Tibial nerve (tissue), 4 donors: ENCODE measurements at regions not wholly inside any gene's neighbourhood (a gene's known extent, or its start where the extent isn't known, plus 50 kb on each side); places are given as distances from the start of the nearest gene placed in this dataset.

Experiments used
- EP300 ChIP-seq, 2 donors: sonication (generic); formaldehyde crosslinking; IDR thresholded peaks; one replicate each; pipeline ENCODE4 v1.6.1; 2017; ENCODE audit warnings: antibody characterized with exemption in 2 of 2, mild to moderate bottlenecking in 1 of 2
- POLR2A ChIP-seq, 2 donors: fragments of 450-650 bp; IDR thresholded peaks; one replicate each; pipeline ENCODE4 v1.6.1; 2017; ENCODE audit warnings: antibody characterized with exemption in 2 of 2, mild to moderate bottlenecking in 2 of 2, moderate library complexity in 2 of 2
- TF ChIP-seq, protein P1 (sequence below), 5 experiments: fragments of 200-600 bp in 3 of 5; fragments of 450-650 bp in 2 of 5; sonication (generic) in 3 of 5; IDR thresholded peaks; one replicate each; pipeline ENCODE4 v1.5.1; 2016 to 2019; ENCODE audit warnings: antibody characterized with exemption in 5 of 5, mild to moderate bottlenecking in 3 of 5, moderate library complexity in 2 of 5

- no peak for TF ChIP-seq EP300 (IDR thresholded peaks at IDR 0.05)
- TF ChIP-seq, protein P1, sequence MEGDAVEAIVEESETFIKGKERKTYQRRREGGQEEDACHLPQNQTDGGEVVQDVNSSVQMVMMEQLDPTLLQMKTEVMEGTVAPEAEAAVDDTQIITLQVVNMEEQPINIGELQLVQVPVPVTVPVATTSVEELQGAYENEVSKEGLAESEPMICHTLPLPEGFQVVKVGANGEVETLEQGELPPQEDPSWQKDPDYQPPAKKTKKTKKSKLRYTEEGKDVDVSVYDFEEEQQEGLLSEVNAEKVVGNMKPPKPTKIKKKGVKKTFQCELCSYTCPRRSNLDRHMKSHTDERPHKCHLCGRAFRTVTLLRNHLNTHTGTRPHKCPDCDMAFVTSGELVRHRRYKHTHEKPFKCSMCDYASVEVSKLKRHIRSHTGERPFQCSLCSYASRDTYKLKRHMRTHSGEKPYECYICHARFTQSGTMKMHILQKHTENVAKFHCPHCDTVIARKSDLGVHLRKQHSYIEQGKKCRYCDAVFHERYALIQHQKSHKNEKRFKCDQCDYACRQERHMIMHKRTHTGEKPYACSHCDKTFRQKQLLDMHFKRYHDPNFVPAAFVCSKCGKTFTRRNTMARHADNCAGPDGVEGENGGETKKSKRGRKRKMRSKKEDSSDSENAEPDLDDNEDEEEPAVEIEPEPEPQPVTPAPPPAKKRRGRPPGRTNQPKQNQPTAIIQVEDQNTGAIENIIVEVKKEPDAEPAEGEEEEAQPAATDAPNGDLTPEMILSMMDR (IDR thresholded peaks at IDR 0.05) = no peak
- TF ChIP-seq POLR2A (IDR thresholded peaks at IDR 0.05) = no peak
Observed at GRCh38 chr1:98181036-98181764, 260.4 kb upstream of the DPYD start.
